Panc1 (cell line): ENCODE measurements at regions not wholly inside any gene's neighbourhood (a gene's known extent, or its start where the extent isn't known, plus 50 kb on each side); places are given as distances from the start of the nearest gene placed in this dataset.

Experiments used
- ATAC-seq: fragments of 200-7000 bp; cut with Tn5 transposase; 2 replicates; pipeline ENCODE4 v1.9.1; 2020; ENCODE audit warnings: mild to moderate bottlenecking, moderate library complexity
- BruUV-seq: library from RNA; stranded (reverse); fragments of 400-500 nt; replicated peaks from 2 replicates; lab custom pipeline; 2021; lab: Mats Ljungman, UMichigan
- CTCF ChIA-PET: fragments of 300-600 bp; sonication (Branson Sonifier 250); formaldehyde crosslinking; loops from one replicate; lab custom pipeline; 2022; ENCODE audit warnings: antibody characterized with exemption; lab: Charles Lee
- POLR2A ChIA-PET: fragments of 300-600 bp; sonication (Branson Sonifier 250); formaldehyde crosslinking; loops from one replicate; lab custom pipeline; 2022; ENCODE audit warnings: antibody characterized with exemption; lab: Charles Lee
- DNase-seq: peaks from one replicate; pipeline ENCODE4 v3.0.0-alpha.2; 2010; ENCODE audit warnings: low read depth, low spot score
- H3K27ac ChIP-seq: 2 replicates; pipeline ENCODE4 v1.5.1; 2011; ENCODE audit warnings: mild to moderate bottlenecking, low read length, inconsistent platforms
- H3K27me3 ChIP-seq: fragments of 200-500 bp; sonication (Bioruptor generic); 2 replicates; pipeline ENCODE4 v1.6.0; 2014; ENCODE audit warnings: low read length, inconsistent platforms; ENCODE audit not compliant: control insufficient read depth, insufficient read depth
- H3K36me3 ChIP-seq: fragments of 200-500 bp; sonication (Bioruptor generic); 2 replicates; pipeline ENCODE4 v1.5.1; 2014; ENCODE audit warnings: inconsistent platforms, mild to moderate bottlenecking, low read length, moderate library complexity; ENCODE audit not compliant: control insufficient read depth, insufficient read depth
- H3K4me1 ChIP-seq: 2 replicates; pipeline ENCODE4 v1.5.1; 2011; ENCODE audit warnings: inconsistent platforms, mild to moderate bottlenecking, low read length, moderate library complexity; ENCODE audit not compliant: control insufficient read depth, insufficient read depth
- H3K4me3 ChIP-seq, 2 experiments: 2 replicates each; pipeline ENCODE4 v1.5.1; 2011 to 2012; ENCODE audit warnings: low read depth in 2 of 2, low read length in 2 of 2, mild to moderate bottlenecking in 2 of 2, inconsistent platforms in 1 of 2, moderate library complexity in 1 of 2
- H3K9me3 ChIP-seq: fragments of 200-500 bp; sonication (Bioruptor generic); 2 replicates; pipeline ENCODE4 v1.5.1; 2014; ENCODE audit warnings: low read depth, mild to moderate bottlenecking, inconsistent platforms, low read length, moderate library complexity; ENCODE audit not compliant: control insufficient read depth, insufficient read depth
- POLR2AphosphoS5 ChIP-seq: IDR thresholded peaks from 2 replicates; pipeline ENCODE4 v1.6.1; 2012; ENCODE audit warnings: mild to moderate bottlenecking, low read depth, low read length, moderate library complexity
- SIN3A ChIP-seq: IDR thresholded peaks from 2 replicates; pipeline ENCODE4 v1.6.1; 2012; ENCODE audit warnings: low read depth, mild to moderate bottlenecking, low read length, moderate library complexity, borderline replicate concordance; ENCODE audit not compliant: insufficient read depth
- TCF7L2 ChIP-seq: IDR thresholded peaks from 2 replicates; pipeline ENCODE4 v1.6.1; 2011; ENCODE audit warnings: mild to moderate bottlenecking, low read depth, low read length, inconsistent platforms
- in situ Hi-C: cut with HindIII; loops from 2 replicates; pipeline ENCODE4 v1.10.0; 2016; ENCODE audit warnings: low sequenced_read_pairs, low pct_unique_long_range_greater_than_20kb
- intact Hi-C: fragments of 100-400 bp; cut with micrococcal nuclease; formaldehyde crosslinking; loops from one replicate; pipeline ENCODE4 v1.10.0; 2022; ENCODE audit not compliant: unreplicated experiment
- TF ChIP-seq, protein P1 (sequence below), 2 experiments: IDR thresholded peaks; 2 replicates each; pipeline ENCODE4 v1.6.1; 2011 to 2012; ENCODE audit warnings: low read depth in 2 of 2, control low read depth in 1 of 2, low read length in 1 of 2, mild to moderate bottlenecking in 1 of 2, moderate library complexity in 1 of 2; ENCODE audit not compliant: insufficient read depth in 1 of 2
- TF ChIP-seq, protein P2 (sequence below): fragments of 450-650 bp; IDR thresholded peaks from 2 replicates; pipeline ENCODE4 v1.5.1; 2017; ENCODE audit warnings: mild to moderate bottlenecking

- ATAC-seq: no peak
- no peak for DNase-seq
- H3K27me3 ChIP-seq: no peaks in the 10 kb centered on the region
Observed at GRCh38 chr12:115147916-115148315, 463.9 kb upstream of the TBX3 start.

DNA sequence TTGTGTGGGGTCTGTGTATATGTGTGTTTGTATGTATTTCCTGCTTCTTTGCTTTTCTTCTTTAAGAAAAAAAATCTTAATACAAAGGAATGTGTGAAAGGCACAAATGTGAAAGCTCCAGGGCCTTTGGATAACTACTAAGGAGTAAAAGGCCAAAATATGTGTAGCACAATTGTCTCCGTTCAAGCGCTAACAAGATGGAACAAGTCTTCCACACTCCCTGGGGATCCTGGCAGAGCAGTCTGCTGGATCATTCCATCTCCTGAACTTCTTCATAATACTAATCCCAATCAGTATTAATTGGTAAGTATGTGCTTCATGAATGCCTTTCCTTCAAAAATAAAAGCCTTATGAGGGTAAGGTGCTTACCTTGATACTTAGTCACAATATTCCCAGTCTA, 462.5 kb upstream of the TBX3 start:
- H3K27me3 ChIP-seq: no peaks in the 10 kb centered on the region
- no TSS peak for BruUV-seq
- no peaks in the 10 kb centered on the region for H3K9me3 ChIP-seq
- in situ Hi-C loops: no loop called here
- no peaks in the 10 kb centered on the region for H3K4me1 ChIP-seq
- DNase-seq: no peak
- ChIA-PET POLR2A (no interaction called here), CTCF (no interaction called here)
- H3K36me3 ChIP-seq: no peaks in the 10 kb centered on the region
- ATAC-seq: no peak
- no peak overlapping the region for H3K27ac ChIP-seq
- no peak for TF ChIP-seq SIN3A
- no peak for TF ChIP-seq POLR2AphosphoS5
- TF ChIP-seq TCF7L2: no peak
- TF ChIP-seq, protein P1, sequence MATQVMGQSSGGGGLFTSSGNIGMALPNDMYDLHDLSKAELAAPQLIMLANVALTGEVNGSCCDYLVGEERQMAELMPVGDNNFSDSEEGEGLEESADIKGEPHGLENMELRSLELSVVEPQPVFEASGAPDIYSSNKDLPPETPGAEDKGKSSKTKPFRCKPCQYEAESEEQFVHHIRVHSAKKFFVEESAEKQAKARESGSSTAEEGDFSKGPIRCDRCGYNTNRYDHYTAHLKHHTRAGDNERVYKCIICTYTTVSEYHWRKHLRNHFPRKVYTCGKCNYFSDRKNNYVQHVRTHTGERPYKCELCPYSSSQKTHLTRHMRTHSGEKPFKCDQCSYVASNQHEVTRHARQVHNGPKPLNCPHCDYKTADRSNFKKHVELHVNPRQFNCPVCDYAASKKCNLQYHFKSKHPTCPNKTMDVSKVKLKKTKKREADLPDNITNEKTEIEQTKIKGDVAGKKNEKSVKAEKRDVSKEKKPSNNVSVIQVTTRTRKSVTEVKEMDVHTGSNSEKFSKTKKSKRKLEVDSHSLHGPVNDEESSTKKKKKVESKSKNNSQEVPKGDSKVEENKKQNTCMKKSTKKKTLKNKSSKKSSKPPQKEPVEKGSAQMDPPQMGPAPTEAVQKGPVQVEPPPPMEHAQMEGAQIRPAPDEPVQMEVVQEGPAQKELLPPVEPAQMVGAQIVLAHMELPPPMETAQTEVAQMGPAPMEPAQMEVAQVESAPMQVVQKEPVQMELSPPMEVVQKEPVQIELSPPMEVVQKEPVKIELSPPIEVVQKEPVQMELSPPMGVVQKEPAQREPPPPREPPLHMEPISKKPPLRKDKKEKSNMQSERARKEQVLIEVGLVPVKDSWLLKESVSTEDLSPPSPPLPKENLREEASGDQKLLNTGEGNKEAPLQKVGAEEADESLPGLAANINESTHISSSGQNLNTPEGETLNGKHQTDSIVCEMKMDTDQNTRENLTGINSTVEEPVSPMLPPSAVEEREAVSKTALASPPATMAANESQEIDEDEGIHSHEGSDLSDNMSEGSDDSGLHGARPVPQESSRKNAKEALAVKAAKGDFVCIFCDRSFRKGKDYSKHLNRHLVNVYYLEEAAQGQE (IDR thresholded peaks at IDR 0.05; ENCODE audit: insufficient read depth in 1 of 2, low read depth in 2 of 2, low read length in 1 of 2): no peak
- TF ChIP-seq, protein P2, sequence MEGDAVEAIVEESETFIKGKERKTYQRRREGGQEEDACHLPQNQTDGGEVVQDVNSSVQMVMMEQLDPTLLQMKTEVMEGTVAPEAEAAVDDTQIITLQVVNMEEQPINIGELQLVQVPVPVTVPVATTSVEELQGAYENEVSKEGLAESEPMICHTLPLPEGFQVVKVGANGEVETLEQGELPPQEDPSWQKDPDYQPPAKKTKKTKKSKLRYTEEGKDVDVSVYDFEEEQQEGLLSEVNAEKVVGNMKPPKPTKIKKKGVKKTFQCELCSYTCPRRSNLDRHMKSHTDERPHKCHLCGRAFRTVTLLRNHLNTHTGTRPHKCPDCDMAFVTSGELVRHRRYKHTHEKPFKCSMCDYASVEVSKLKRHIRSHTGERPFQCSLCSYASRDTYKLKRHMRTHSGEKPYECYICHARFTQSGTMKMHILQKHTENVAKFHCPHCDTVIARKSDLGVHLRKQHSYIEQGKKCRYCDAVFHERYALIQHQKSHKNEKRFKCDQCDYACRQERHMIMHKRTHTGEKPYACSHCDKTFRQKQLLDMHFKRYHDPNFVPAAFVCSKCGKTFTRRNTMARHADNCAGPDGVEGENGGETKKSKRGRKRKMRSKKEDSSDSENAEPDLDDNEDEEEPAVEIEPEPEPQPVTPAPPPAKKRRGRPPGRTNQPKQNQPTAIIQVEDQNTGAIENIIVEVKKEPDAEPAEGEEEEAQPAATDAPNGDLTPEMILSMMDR: no peak
- intact Hi-C loops: no loop called here
- H3K4me3 ChIP-seq: no peak overlapping the region

More at GRCh38 chr12:115147916-115148315, 463.9 kb upstream of the TBX3 start:
- TF ChIP-seq TCF7L2: no peak
- no peak for TF ChIP-seq POLR2AphosphoS5
- no peak for TF ChIP-seq SIN3A
- TF ChIP-seq, protein P1 (IDR thresholded peaks at IDR 0.05; ENCODE audit: insufficient read depth in 1 of 2, low read depth in 2 of 2, low read length in 1 of 2): no peak
- TF ChIP-seq, protein P2: no peak
- CTCF ChIA-PET: no interaction called here
- Histone ChIP-seq H3K9me3 (no peaks in the 10 kb centered on the region), H3K4me3 (no peak overlapping the region), H3K4me1 (no peaks in the 10 kb centered on the region), H3K27ac (no peak overlapping the region), H3K36me3 (no peaks in the 10 kb centered on the region)
- POLR2A ChIA-PET: no interaction called here
- intact Hi-C loops (no loop called here), in situ Hi-C loops (no loop called here)
- no TSS peak for BruUV-seq
